Left ventricle myocardium inferior (tissue), 1 donor: ENCODE measurements at regions not wholly inside any gene's neighbourhood (a gene's known extent, or its start where the extent isn't known, plus 50 kb on each side); places are given as distances from the start of the nearest gene placed in this dataset.

Experiments
- DNase-seq: peaks from one replicate; pipeline ENCODE4 v3.0.0-alpha.2; 2020
- H3K27ac ChIP-seq: fragments of 200-600 bp; replicated peaks from 2 replicates; pipeline ENCODE4 v1.8.0; 2021
- H3K27me3 ChIP-seq: fragments of 200-600 bp; 2 replicates; pipeline ENCODE4 v1.8.0; 2021; ENCODE audit warnings: low read depth
- H3K36me3 ChIP-seq: fragments of 200-600 bp; 2 replicates; pipeline ENCODE4 v1.8.0; 2021
- H3K4me1 ChIP-seq: fragments of 200-600 bp; 2 replicates; pipeline ENCODE4 v1.8.0; 2021
- H3K4me3 ChIP-seq: fragments of 200-600 bp; 2 replicates; pipeline ENCODE4 v1.8.0; 2021; ENCODE audit warnings: mild to moderate bottlenecking, moderate library complexity
- H3K9me3 ChIP-seq: fragments of 200-600 bp; replicated peaks from 2 replicates; pipeline ENCODE4 v1.8.0; 2021
- intact Hi-C: fragments of 100-400 bp; cut with micrococcal nuclease; formaldehyde crosslinking; loops from one replicate; pipeline ENCODE4 v1.11.0; 2022
- TF ChIP-seq, protein P1 (sequence below): fragments of 200-600 bp; IDR thresholded peaks from 2 replicates; pipeline ENCODE4 v1.8.0; 2021; ENCODE audit warnings: antibody characterized with exemption, mild to moderate bottlenecking, borderline replicate concordance
- donor health status: DM: no; HTN: yes; CAD: no; lungs with severe emphysema.

DNA sequence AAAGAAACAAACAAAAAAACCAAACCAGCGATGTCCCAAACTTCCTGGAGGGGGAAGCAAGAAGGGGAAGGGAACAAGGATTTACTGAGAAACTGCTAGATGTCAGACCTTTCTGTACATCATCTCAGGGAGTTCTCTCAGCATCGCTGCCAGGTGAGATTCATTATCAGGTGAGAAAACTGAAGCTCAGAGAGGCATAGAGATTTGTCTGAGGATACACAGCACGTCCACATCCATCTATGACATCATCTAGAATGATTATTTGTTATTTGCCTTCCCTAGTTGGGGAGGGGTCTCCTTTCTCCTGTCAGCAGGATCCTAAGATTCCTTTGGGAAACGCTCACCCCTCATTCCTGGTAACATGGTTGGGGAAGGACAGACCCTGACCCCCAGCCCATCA is 57.1 kb upstream of the LINGO1 start:
- Histone ChIP-seq H3K27me3 (peaks cover 83% of the 10 kb centered on the region), H3K9me3 (no peaks in the 10 kb centered on the region), H3K36me3 (no peaks in the 10 kb centered on the region), H3K4me3 (no peak overlapping the region), H3K4me1 (no peaks in the 10 kb centered on the region), H3K27ac (no peak overlapping the region)
- TF ChIP-seq, protein P1, sequence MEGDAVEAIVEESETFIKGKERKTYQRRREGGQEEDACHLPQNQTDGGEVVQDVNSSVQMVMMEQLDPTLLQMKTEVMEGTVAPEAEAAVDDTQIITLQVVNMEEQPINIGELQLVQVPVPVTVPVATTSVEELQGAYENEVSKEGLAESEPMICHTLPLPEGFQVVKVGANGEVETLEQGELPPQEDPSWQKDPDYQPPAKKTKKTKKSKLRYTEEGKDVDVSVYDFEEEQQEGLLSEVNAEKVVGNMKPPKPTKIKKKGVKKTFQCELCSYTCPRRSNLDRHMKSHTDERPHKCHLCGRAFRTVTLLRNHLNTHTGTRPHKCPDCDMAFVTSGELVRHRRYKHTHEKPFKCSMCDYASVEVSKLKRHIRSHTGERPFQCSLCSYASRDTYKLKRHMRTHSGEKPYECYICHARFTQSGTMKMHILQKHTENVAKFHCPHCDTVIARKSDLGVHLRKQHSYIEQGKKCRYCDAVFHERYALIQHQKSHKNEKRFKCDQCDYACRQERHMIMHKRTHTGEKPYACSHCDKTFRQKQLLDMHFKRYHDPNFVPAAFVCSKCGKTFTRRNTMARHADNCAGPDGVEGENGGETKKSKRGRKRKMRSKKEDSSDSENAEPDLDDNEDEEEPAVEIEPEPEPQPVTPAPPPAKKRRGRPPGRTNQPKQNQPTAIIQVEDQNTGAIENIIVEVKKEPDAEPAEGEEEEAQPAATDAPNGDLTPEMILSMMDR = no peak
- no peak for DNase-seq
- intact Hi-C loops = no loop called here

DNA sequence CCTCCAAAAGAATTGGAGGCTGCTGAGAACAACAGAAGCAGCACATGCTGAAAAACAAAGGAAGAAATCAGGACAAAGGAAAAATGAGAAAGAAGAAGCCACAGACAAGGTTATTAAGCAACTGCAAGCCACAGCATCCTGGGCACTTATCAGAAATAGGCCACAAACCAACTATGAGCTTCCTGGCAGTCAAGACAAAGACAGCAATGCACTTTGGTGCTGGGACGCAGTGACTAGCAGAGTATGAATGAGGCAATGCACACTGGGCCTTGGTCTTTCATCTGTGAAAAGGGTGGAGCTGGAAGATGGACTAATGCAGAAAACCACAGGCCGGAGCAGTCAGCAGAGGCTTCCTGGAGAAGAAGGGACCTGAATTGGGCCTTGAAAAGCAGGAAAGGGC is 56.0 kb upstream of the LINGO1 start:
- intact Hi-C loops = no loop called here

DNA sequence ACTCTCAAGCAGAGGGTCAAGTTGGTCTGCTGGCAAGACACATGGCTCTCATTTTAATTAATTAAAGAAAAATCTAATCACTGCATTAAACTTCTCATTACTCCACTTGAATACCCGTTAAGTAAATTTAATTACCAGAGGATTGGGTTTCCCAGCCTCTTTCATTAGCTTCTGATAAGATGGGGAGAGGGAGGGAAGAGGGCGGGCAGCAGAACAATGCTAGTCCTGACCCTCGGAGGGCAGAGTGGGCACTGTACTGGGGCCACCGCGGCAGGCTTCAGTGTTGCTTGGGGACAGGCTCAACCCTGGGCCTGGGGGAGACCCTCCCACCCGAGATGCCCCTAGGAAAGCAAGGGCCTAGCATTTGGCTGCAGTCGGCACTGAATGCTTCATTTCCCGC is 55.6 kb upstream of the LINGO1 start:
- no peaks in the 10 kb centered on the region for H3K4me1 ChIP-seq
- no peak for DNase-seq
- peaks cover 74% of the 10 kb centered on the region for H3K27me3 ChIP-seq
- no peaks in the 10 kb centered on the region for H3K9me3 ChIP-seq
- no peak overlapping the region for H3K27ac ChIP-seq
- H3K4me3 ChIP-seq = no peak overlapping the region
- H3K36me3 ChIP-seq = no peaks in the 10 kb centered on the region
- TF ChIP-seq, protein P1 = no peak
- intact Hi-C loops = no loop called here

More for the DNA sequence above, 56.0 kb upstream of the LINGO1 start:
- Histone ChIP-seq H3K27me3 (peaks cover 78% of the 10 kb centered on the region), H3K9me3 (no peaks in the 10 kb centered on the region), H3K4me3 (no peak overlapping the region), H3K36me3 (no peaks in the 10 kb centered on the region), H3K4me1 (no peaks in the 10 kb centered on the region), H3K27ac (no peak overlapping the region)
- TF ChIP-seq, protein P1 = no peak
- no peak for DNase-seq

DNA sequence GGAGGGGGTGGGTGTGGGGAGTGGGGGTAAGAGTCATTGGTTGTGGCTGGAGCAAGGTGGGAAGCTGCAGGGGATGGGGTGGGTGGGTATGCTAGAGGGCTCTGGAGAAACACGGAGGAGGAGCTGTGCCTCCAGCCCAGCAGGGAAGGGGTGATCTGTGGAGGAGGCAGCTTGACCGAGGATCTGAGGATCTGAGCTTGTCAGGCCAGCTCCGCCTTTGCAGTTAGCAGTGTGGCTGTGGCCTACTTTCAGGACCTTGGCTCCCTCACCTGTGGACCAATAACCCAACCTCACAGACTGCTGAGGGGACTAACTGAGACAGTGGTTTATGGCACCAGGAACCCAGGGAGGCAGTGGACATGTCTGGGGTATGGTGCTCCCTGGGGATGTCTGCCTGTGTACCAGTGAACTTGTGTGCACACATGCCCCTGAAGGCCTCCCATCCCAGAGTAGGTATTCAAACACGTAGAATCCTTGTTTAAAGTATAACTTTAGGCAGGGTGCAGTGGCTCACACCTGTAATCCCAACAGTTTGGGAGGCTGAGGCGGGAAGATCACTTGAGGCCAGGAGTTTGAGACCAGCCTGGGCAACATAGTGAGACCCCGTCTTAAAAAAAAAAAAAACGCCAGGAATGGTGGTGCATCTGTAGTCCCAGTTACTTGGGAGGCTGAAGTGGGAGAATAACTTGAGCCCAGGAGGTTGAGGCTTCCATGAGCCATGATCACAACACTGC is 52.5 kb upstream of the LINGO1 start:
- TF ChIP-seq, protein P1 = no peak
- Histone ChIP-seq H3K36me3 (no peaks in the 10 kb centered on the region), H3K4me1 (no peaks in the 10 kb centered on the region), H3K4me3 (no peak overlapping the region), H3K9me3 (no peaks in the 10 kb centered on the region), H3K27me3 (peaks cover 47% of the 10 kb centered on the region), H3K27ac (no peak overlapping the region)
- intact Hi-C loops = no loop called here
- no peak for DNase-seq

DNA sequence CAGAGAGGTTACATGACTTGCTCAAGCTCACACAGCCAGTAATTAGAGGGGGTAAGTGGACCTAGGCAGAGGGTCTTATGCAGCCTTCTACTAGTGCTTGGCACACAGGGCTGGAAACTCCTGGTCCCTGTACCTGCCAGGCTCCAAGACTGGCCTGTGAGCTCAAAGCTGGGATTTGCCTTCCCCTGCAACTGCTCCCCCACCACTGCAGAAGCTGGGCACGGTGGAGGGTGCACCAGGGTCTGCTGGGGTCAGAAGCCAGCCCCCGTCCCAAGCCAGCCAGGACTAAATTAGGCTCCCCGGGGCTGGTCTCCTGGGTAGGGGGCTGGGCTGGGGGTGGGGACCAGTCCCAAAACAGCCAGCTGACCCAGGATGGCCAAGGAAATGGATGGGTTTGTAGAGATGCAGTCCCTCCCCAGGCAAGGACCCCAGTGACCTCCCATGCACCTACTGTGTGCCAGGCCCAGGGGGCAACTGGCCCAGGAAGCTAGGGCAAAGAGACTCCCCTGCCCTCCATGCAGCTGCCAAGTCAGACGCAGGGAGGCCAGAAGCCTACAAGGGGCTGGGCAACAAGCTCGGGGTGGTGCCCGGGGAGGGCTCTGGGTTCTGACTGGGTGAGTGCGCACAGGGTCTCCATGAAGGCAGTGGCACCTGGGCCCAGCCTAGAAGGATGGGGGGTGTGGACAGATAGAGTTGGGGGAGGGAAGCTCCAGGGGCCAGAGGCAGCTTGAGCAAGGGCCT is 51.8 kb upstream of the LINGO1 start:
- H3K27me3 ChIP-seq = peaks cover 46% of the 10 kb centered on the region
- H3K36me3 ChIP-seq = no peaks in the 10 kb centered on the region
- TF ChIP-seq, protein P1 = no peak
- no peak overlapping the region for H3K4me3 ChIP-seq
- H3K4me1 ChIP-seq = no peaks in the 10 kb centered on the region
- DNase-seq = no peak
- no peak overlapping the region for H3K27ac ChIP-seq
- H3K9me3 ChIP-seq = no peaks in the 10 kb centered on the region
- intact Hi-C loops = no loop called here
